Thoracic aorta (tissue), 2 donors: ENCODE measurements at regions not wholly inside any gene's neighbourhood (a gene's known extent, or its start where the extent isn't known, plus 50 kb on each side); places are given as distances from the start of the nearest gene placed in this dataset.

Source experiments
- ATAC-seq: fragments of 150-250 bp; one replicate; pipeline ENCODE4 v1.8.0; 2017; ENCODE audit warnings: low read depth; ENCODE audit not compliant: insufficient number of reproducible peaks, low FRiP score
- DNase-seq: peaks from one replicate; pipeline ENCODE4 v3.0.0-alpha.2; 2020; ENCODE audit warnings: low spot score
- H3K27ac ChIP-seq, 2 donors: fragments of 200-600 bp; sonication (generic); 1 replicate in 1 of 2; 2 replicates in 1 of 2; pipeline ENCODE4 v1.5.1; 2016; ENCODE audit warnings: mild to moderate bottlenecking in 2 of 2, moderate library complexity in 2 of 2
- H3K27me3 ChIP-seq: fragments of 200-600 bp; sonication (generic); replicated peaks from 2 replicates; pipeline ENCODE4 v1.6.0; 2016; ENCODE audit warnings: mild to moderate bottlenecking; ENCODE audit not compliant: insufficient read depth
- H3K36me3 ChIP-seq: fragments of 200-600 bp; sonication (generic); one replicate; pipeline ENCODE4 v1.5.1; 2016
- H3K4me1 ChIP-seq, 2 donors: fragments of 200-600 bp; sonication (generic); 1 replicate in 1 of 2; 2 replicates in 1 of 2; pipeline versions ENCODE4 v1.5.1 to v1.6.0; 2016; ENCODE audit warnings: low read depth in 2 of 2, mild to moderate bottlenecking in 1 of 2; ENCODE audit not compliant: control insufficient read depth in 1 of 2
- H3K4me3 ChIP-seq: fragments of 200-600 bp; sonication (generic); 2 replicates; pipeline ENCODE4 v1.5.1; 2016; ENCODE audit warnings: mild to moderate bottlenecking
- H3K9me3 ChIP-seq: fragments of 200-600 bp; sonication (generic); 2 replicates; pipeline ENCODE4 v1.5.1; 2016
- TF ChIP-seq, protein P1 (sequence below): fragments of 200-600 bp; sonication (generic); IDR thresholded peaks from one replicate; pipeline ENCODE4 v1.5.1; 2019; ENCODE audit warnings: antibody characterized with exemption

DNA sequence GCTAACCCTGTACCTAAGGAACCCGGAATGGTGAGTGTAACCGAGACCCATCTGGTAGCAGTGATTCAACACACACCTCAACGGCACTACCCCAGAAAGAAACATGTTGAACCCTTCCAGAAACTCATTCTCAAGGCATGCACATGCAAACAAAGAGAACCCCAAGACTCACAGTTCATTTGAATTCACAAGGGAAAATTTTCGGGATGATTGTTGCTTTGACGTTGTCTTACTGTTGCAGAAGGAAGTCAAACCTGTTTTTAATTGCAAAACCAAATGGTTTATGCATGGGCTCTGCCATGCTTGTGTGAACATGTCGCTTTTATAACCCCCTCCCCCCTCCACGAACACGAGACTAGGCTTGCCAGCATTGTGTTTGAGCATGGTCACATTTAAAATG is 539.7 kb downstream of the GATA3 start:
- ATAC-seq (no peak), DNase-seq (no peak)
- no peak overlapping the region for H3K27ac ChIP-seq
- TF ChIP-seq, protein P1, sequence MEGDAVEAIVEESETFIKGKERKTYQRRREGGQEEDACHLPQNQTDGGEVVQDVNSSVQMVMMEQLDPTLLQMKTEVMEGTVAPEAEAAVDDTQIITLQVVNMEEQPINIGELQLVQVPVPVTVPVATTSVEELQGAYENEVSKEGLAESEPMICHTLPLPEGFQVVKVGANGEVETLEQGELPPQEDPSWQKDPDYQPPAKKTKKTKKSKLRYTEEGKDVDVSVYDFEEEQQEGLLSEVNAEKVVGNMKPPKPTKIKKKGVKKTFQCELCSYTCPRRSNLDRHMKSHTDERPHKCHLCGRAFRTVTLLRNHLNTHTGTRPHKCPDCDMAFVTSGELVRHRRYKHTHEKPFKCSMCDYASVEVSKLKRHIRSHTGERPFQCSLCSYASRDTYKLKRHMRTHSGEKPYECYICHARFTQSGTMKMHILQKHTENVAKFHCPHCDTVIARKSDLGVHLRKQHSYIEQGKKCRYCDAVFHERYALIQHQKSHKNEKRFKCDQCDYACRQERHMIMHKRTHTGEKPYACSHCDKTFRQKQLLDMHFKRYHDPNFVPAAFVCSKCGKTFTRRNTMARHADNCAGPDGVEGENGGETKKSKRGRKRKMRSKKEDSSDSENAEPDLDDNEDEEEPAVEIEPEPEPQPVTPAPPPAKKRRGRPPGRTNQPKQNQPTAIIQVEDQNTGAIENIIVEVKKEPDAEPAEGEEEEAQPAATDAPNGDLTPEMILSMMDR: no peak
- no peaks in the 10 kb centered on the region for H3K4me1 ChIP-seq
- H3K4me3 ChIP-seq: no peak overlapping the region
- no peaks in the 10 kb centered on the region for H3K27me3 ChIP-seq
- H3K9me3 ChIP-seq: no peaks in the 10 kb centered on the region
- no peaks in the 10 kb centered on the region for H3K36me3 ChIP-seq

DNA sequence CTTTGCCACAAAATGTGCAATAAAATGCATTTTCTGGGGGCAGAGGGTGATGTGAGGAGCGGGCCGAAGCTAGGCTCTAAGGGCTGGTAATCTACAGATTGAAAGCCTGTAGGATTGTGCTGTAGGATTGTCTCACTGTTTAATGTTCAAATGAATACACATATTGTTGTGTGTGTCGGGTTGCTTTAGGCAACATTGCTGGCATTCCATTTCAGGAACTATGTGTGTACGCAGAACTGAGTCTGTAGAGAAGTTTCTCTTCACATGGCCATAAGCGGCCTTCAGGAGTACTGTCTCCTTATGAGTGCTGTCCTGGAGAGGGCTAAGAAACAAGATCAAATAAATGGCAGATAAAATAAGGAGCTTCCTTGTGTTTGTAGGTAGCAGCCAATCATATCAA is 540.2 kb downstream of the GATA3 start:
- TF ChIP-seq, protein P1: no peak
- no peaks in the 10 kb centered on the region for H3K9me3 ChIP-seq
- H3K27ac ChIP-seq: no peak overlapping the region
- H3K27me3 ChIP-seq: no peaks in the 10 kb centered on the region
- ATAC-seq (no peak), DNase-seq (no peak)
- H3K4me1 ChIP-seq: no peaks in the 10 kb centered on the region
- no peaks in the 10 kb centered on the region for H3K36me3 ChIP-seq
- H3K4me3 ChIP-seq: no peak overlapping the region

DNA sequence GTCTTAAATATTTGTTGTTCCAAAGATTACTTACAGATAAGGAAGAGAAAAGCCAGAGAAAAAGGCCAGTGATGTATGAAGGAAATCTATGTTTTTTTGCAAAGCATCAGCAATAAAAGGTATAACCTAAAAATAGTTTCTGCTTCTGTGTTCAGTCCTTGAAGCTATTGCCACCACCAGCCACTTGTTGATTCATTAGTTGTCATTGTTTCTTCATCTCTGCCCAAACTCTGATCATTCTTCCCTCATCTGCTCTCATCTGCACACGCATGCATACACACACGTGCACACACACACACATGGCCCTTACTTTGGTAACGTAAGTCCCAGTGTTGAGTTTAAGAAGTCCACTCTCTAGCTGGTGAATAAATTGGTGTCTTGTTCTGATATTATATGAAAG is 540.7 kb downstream of the GATA3 start:
- H3K4me1 ChIP-seq: no peaks in the 10 kb centered on the region
- no peak overlapping the region for H3K4me3 ChIP-seq
- no peaks in the 10 kb centered on the region for H3K27me3 ChIP-seq
- ATAC-seq (no peak), DNase-seq (no peak)
- no peaks in the 10 kb centered on the region for H3K36me3 ChIP-seq
- TF ChIP-seq, protein P1: no peak
- H3K27ac ChIP-seq: no peak overlapping the region
- no peaks in the 10 kb centered on the region for H3K9me3 ChIP-seq

DNA sequence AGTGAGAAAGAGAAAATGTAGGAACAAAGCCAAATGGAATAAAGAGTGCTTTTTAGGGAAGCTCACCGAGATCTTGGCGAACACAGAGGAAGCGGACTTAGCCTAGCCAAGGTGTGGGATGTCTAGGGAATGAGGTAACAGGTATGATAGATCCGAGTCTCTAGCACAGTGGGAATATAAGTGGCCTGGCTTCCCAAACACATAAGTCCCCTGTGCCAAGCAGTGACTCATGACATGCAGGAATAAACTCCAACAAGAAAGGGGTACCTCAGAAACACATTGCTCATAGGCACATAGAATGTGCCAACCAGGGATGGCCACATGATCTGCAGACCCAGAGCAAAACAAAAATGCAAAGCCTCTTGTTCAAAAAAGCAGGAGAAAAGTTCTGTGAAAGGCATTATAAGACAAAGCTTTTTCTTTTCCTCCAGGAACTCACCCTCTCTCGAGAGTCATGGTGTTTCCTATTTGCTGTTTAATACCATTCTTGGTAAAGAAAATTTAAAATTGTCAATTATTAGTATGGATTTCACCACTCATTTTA is 542.5 kb downstream of the GATA3 start:
- TF ChIP-seq, protein P1: no peak
- no peaks in the 10 kb centered on the region for H3K9me3 ChIP-seq
- no peaks in the 10 kb centered on the region for H3K36me3 ChIP-seq
- no peaks in the 10 kb centered on the region for H3K27me3 ChIP-seq
- H3K4me1 ChIP-seq: no peaks in the 10 kb centered on the region
- no peak for ATAC-seq
- no peak overlapping the region for H3K4me3 ChIP-seq
- no peak overlapping the region for H3K27ac ChIP-seq
- DNase-seq: no peak

DNA sequence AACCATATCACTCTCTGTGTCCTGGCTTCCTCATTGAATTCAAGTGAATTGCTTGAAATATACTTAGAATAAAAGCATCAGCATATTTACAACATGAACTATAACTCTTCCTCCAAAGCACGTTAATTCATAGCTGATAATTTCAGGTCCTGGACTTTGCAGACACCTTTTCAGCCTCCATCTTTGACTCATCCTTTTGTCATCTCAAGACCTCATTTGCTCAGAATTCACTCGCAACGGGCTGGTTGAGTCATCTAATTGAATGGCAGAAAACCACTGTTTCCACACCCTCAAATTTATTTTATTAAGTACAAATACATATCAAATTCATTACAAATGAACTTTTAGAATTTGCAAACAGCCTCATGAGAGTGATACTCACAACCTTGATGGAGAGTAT is 545.7 kb downstream of the GATA3 start:
- no peak for ATAC-seq
- TF ChIP-seq, protein P1: no peak
- no peaks in the 10 kb centered on the region for H3K4me1 ChIP-seq
- no peaks in the 10 kb centered on the region for H3K36me3 ChIP-seq
- no peaks in the 10 kb centered on the region for H3K9me3 ChIP-seq
- no peaks in the 10 kb centered on the region for H3K27me3 ChIP-seq
- H3K27ac ChIP-seq: no peak overlapping the region
- no peak overlapping the region for H3K4me3 ChIP-seq
- no peak for DNase-seq
